Stimulated activated CD4-positive, alpha-beta T cell treated with anti-CD3 and anti-CD28 coated beads, TNF-alpha, amount 100 ng/mL, for 24 hours (primary cell): ENCODE measurements at regions not wholly inside any gene's neighbourhood (a gene's known extent, or its start where the extent isn't known, plus 50 kb on each side); places are given as distances from the start of the nearest gene placed in this dataset.

Experiments
- DNase-seq, 3 experiments: peaks; one replicate each; pipeline ENCODE4 v3.0.0-alpha.2; 2020; ENCODE audit warnings: low read depth in 3 of 3

- no peak for DNase-seq
Measured at GRCh38 chr20:34163307-34163706, 51.3 kb upstream of the EIF2S2 start.

- DNase-seq, result no peak
Measured at GRCh38 chr20:34164381-34164984, 52.4 kb upstream of the EIF2S2 start.

- DNase-seq, result no peak
Measured at GRCh38 chr20:34165018-34165619, 53.1 kb upstream of the EIF2S2 start.

GRCh38 chr20:34171640-34172039 lies 59.6 kb upstream of the EIF2S2 start:
- DNase-seq, result no peak

GRCh38 chr20:34172926-34173325 lies 60.9 kb upstream of the EIF2S2 start:
- no peak for DNase-seq

- DNase-seq, result no peak
Measured at GRCh38 chr20:34175079-34175478, 63.0 kb upstream of the EIF2S2 start.

GRCh38 chr20:34175879-34176278 lies 63.8 kb upstream of the EIF2S2 start:
- no peak for DNase-seq

GRCh38 chr20:34177052-34177451 lies 64.2 kb upstream of the ASIP start:
- no peak for DNase-seq

- no peak for DNase-seq
Measured at GRCh38 chr20:34179637-34180360, 61.4 kb upstream of the ASIP start.

- DNase-seq, result no peak
Measured at GRCh38 chr20:34180460-34181120, 60.6 kb upstream of the ASIP start.

- no peak for DNase-seq
Measured at GRCh38 chr20:34181484-34181883, 59.7 kb upstream of the ASIP start.

- DNase-seq, result no peak
Measured at GRCh38 chr20:34185766-34186620, 55.2 kb upstream of the ASIP start.

- DNase-seq, result no peak
Measured at GRCh38 chr20:34189572-34190163, 51.6 kb upstream of the ASIP start.

GRCh38 chr20:34190262-34190661 lies 51.0 kb upstream of the ASIP start:
- no peak for DNase-seq

- peak in 1 of 3 experiments; percentile 40 for DNase-seq
Measured at GRCh38 chr20:34190679-34191090, 50.5 kb upstream of the ASIP start.
